HEK293 (cell line): ENCODE measurements at regions not wholly inside any gene's neighbourhood (a gene's known extent, or its start where the extent isn't known, plus 50 kb on each side); places are given as distances from the start of the nearest gene placed in this dataset.

Experiments used
- CTCF ChIA-PET: fragments of 350-600 bp; formaldehyde crosslinking; extraction: SDS; loops from one replicate; lab custom pipeline; 2021; ENCODE audit warnings: antibody characterized with exemption; lab: Yijun Ruan, JAX
- POLR2A ChIA-PET: fragments of 300-600 bp; formaldehyde crosslinking; extraction: SDS; loops from one replicate; lab custom pipeline; 2020; ENCODE audit warnings: antibody characterized with exemption, inconsistent platforms; lab: Yijun Ruan, JAX
- H3K27ac ChIP-seq: fragments of 200-500 bp; sonication (Bioruptor generic); 2 replicates; pipeline ENCODE4 v1.5.1; 2014; ENCODE audit warnings: low read depth, low read length, control low read depth, inconsistent platforms; ENCODE audit errors: extremely low read depth
- H3K36me3 ChIP-seq, 2 experiments: fragments of 200-500 bp in 1 of 2; sonication (Bioruptor generic) in 1 of 2; 1 replicate in 1 of 2; 2 replicates in 1 of 2; pipeline ENCODE4 v1.5.1; 2014 to 2017; ENCODE audit warnings: inconsistent platforms in 2 of 2, low read length in 2 of 2; ENCODE audit not compliant: control insufficient read depth in 2 of 2, insufficient read depth in 1 of 2
- H3K4me1 ChIP-seq: fragments of 200-500 bp; sonication (Bioruptor generic); 2 replicates; pipeline ENCODE4 v1.5.1; 2014; ENCODE audit warnings: mild to moderate bottlenecking, low read length, inconsistent platforms; ENCODE audit not compliant: control insufficient read depth, insufficient read depth
- H3K4me3 ChIP-seq: 2 replicates; pipeline ENCODE4 v1.5.1; 2011; ENCODE audit warnings: low read depth, mild to moderate bottlenecking, control low read depth, low read length, moderate library complexity
- H3K9me3 ChIP-seq: fragments of 200-500 bp; sonication (Bioruptor generic); 2 replicates; pipeline ENCODE4 v1.5.1; 2014; ENCODE audit warnings: low read depth, low read length, inconsistent platforms; ENCODE audit not compliant: control insufficient read depth, insufficient read depth
- AEBP2 ChIP-seq: fragments of 450-650 bp; formaldehyde crosslinking; IDR thresholded peaks from 2 replicates; pipeline ENCODE4 v1.5.1; 2016; ENCODE audit warnings: missing biosample characterization, missing genetic modification characterization, borderline replicate concordance
- FEZF1 ChIP-seq: fragments of 450-650 bp; formaldehyde crosslinking; IDR thresholded peaks from 2 replicates; pipeline ENCODE4 v1.5.1; 2016; ENCODE audit warnings: missing biosample characterization, missing genetic modification characterization
- HOXA7 ChIP-seq: sonication (generic); formaldehyde crosslinking; IDR thresholded peaks from 2 replicates; pipeline ENCODE4 v1.8.1; 2022; ENCODE audit warnings: missing genetic modification reagents, borderline replicate concordance
- INSM2 ChIP-seq: fragments of 450-650 bp; formaldehyde crosslinking; IDR thresholded peaks from 2 replicates; pipeline ENCODE4 v1.5.1; 2016; ENCODE audit warnings: missing biosample characterization, missing genetic modification characterization
- RBAK ChIP-seq: fragments of 450-650 bp; formaldehyde crosslinking; IDR thresholded peaks from 2 replicates; pipeline ENCODE4 v1.5.1; 2016; ENCODE audit warnings: missing biosample characterization, missing genetic modification characterization
- SP7 ChIP-seq: fragments of 450-650 bp; formaldehyde crosslinking; IDR thresholded peaks from 2 replicates; pipeline ENCODE4 v1.5.1; 2016; ENCODE audit warnings: missing biosample characterization, missing genetic modification characterization
- TRIM28 ChIP-seq: IDR thresholded peaks from 2 replicates; pipeline ENCODE4 v1.6.1; 2011; ENCODE audit warnings: low read length, control low read depth, borderline replicate concordance
- WT1 ChIP-seq: fragments of 450-650 bp; formaldehyde crosslinking; IDR thresholded peaks from 2 replicates; pipeline ENCODE4 v1.5.1; 2016; ENCODE audit warnings: missing biosample characterization, missing genetic modification characterization
- ZBTB10 ChIP-seq: fragments of 450-650 bp; formaldehyde crosslinking; IDR thresholded peaks from 2 replicates; pipeline ENCODE4 v1.5.1; 2016; ENCODE audit warnings: missing biosample characterization, missing genetic modification characterization
- ZBTB8A ChIP-seq: fragments of 450-650 bp; formaldehyde crosslinking; IDR thresholded peaks from 2 replicates; pipeline ENCODE4 v1.5.1; 2016; ENCODE audit warnings: missing biosample characterization, missing genetic modification characterization
- ZNF24 ChIP-seq: fragments of 450-650 bp; formaldehyde crosslinking; IDR thresholded peaks from 2 replicates; pipeline ENCODE4 v1.5.1; 2016; ENCODE audit warnings: missing biosample characterization, missing genetic modification characterization
- ZNF354C ChIP-seq: fragments of 450-650 bp; formaldehyde crosslinking; IDR thresholded peaks from 2 replicates; pipeline ENCODE4 v1.5.1; 2016; ENCODE audit warnings: missing biosample characterization, missing genetic modification characterization, low read depth, borderline replicate concordance
- ZNF404 ChIP-seq: fragments of 450-650 bp; formaldehyde crosslinking; IDR thresholded peaks from 2 replicates; pipeline ENCODE4 v1.5.1; 2017; ENCODE audit warnings: missing biosample characterization, missing genetic modification characterization
- ZNF473 ChIP-seq: fragments of 450-650 bp; formaldehyde crosslinking; IDR thresholded peaks from 2 replicates; pipeline ENCODE4 v1.5.1; 2017; ENCODE audit warnings: missing biosample characterization, missing genetic modification characterization
- ZNF529 ChIP-seq: fragments of 450-650 bp; formaldehyde crosslinking; IDR thresholded peaks from 2 replicates; pipeline ENCODE4 v1.5.1; 2017; ENCODE audit warnings: missing genetic modification characterization, missing biosample characterization; ENCODE audit not compliant: insufficient replicate concordance
- ZNF555 ChIP-seq: fragments of 450-650 bp; formaldehyde crosslinking; conservative IDR thresholded peaks from 2 replicates; pipeline ENCODE4 v1.5.1; 2017; ENCODE audit warnings: missing biosample characterization, mild to moderate bottlenecking, missing genetic modification characterization, inconsistent platforms
- ZNF560 ChIP-seq: fragments of 450-650 bp; formaldehyde crosslinking; IDR thresholded peaks from 2 replicates; pipeline ENCODE4 v1.5.1; 2017; ENCODE audit warnings: missing biosample characterization, missing genetic modification characterization, borderline replicate concordance
- ZNF600 ChIP-seq: fragments of 450-650 bp; formaldehyde crosslinking; IDR thresholded peaks from 2 replicates; pipeline ENCODE4 v1.5.1; 2016; ENCODE audit warnings: missing biosample characterization, missing genetic modification characterization
- ZNF624 ChIP-seq: fragments of 450-650 bp; formaldehyde crosslinking; IDR thresholded peaks from 2 replicates; pipeline ENCODE4 v1.5.1; 2017; ENCODE audit warnings: missing biosample characterization, missing genetic modification characterization
- ZNF658 ChIP-seq: fragments of 450-650 bp; formaldehyde crosslinking; IDR thresholded peaks from 2 replicates; pipeline ENCODE4; 2016; ENCODE audit warnings: missing biosample characterization, missing genetic modification characterization
- ZNF707 ChIP-seq: fragments of 450-650 bp; formaldehyde crosslinking; IDR thresholded peaks from 2 replicates; pipeline ENCODE4 v1.5.1; 2016; ENCODE audit warnings: missing biosample characterization, missing genetic modification characterization
- ZNF76 ChIP-seq: fragments of 450-650 bp; formaldehyde crosslinking; IDR thresholded peaks from 2 replicates; pipeline ENCODE4; 2016; ENCODE audit warnings: low read depth, missing biosample characterization, missing genetic modification characterization, borderline replicate concordance
- ZSCAN4 ChIP-seq: fragments of 450-650 bp; formaldehyde crosslinking; IDR thresholded peaks from 2 replicates; pipeline ENCODE4 v1.5.1; 2017; ENCODE audit warnings: missing biosample characterization, missing genetic modification characterization
- TF ChIP-seq, protein P1 (sequence below): sonication (generic); formaldehyde crosslinking; IDR thresholded peaks from 2 replicates; pipeline ENCODE4 v1.8.1; 2022; ENCODE audit warnings: mild to moderate bottlenecking, moderate library complexity, missing genetic modification reagents
- TF ChIP-seq, protein P2 (sequence below): fragments of 450-650 bp; formaldehyde crosslinking; IDR thresholded peaks from 2 replicates; pipeline ENCODE4 v1.5.1; 2016; ENCODE audit warnings: missing biosample characterization, missing genetic modification characterization
- TF ChIP-seq, protein P3 (sequence below): IDR thresholded peaks from 2 replicates; pipeline ENCODE4 v1.6.1; 2011; ENCODE audit warnings: mild to moderate bottlenecking, low read depth, low read length, borderline replicate concordance

DNA sequence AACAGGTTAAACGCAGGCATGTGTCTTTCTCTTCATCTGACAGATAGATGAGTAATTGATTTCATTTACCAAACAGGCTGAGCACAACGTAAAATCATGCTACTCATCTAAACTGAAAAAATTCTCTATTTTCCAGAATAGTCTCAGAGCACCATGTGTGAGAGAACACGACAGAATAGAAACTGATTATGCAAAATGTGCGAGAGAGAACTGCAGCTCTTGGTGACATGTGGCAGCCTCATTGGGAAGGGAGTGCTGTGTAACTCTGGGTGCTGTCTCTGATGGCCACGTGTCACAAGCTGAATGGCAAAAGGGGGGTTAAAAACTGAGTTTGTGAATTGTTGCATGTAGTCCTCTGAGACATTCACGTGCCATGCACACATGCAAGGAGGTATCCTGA is 143.7 kb upstream of the ATXN1 start:
- H3K4me3 ChIP-seq, result no peak overlapping the region
- peaks cover 15% of the 10 kb centered on the region for H3K4me1 ChIP-seq
- POLR2A ChIA-PET, result no interaction called here
- no peak for TF ChIP-seq ZBTB8A (tag by site-specific recombination)
- no peak for TF ChIP-seq FEZF1 (tag by site-specific recombination)
- TF ChIP-seq SP7 (tag by site-specific recombination), result no peak
- TF ChIP-seq ZNF624 (tag by site-specific recombination), result no peak
- TF ChIP-seq ZNF354C (tag by site-specific recombination), result no peak
- no peak for TF ChIP-seq HOXA7
- no peak for TF ChIP-seq ZNF560 (tag by site-specific recombination)
- no peak for TF ChIP-seq ZNF76
- TF ChIP-seq, protein P1, sequence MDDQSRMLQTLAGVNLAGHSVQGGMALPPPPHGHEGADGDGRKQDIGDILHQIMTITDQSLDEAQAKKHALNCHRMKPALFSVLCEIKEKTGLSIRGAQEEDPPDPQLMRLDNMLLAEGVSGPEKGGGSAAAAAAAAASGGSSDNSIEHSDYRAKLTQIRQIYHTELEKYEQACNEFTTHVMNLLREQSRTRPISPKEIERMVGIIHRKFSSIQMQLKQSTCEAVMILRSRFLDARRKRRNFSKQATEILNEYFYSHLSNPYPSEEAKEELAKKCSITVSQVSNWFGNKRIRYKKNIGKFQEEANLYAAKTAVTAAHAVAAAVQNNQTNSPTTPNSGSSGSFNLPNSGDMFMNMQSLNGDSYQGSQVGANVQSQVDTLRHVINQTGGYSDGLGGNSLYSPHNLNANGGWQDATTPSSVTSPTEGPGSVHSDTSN (CRISPR knock-in tag), result no peak
- TF ChIP-seq ZNF473 (tag by site-specific recombination), result no peak
- TF ChIP-seq ZNF600 (tag by site-specific recombination), result no peak
- TF ChIP-seq RBAK (tag by site-specific recombination), result no peak
- no peak for TF ChIP-seq ZNF404 (tag by site-specific recombination)
- TF ChIP-seq ZNF555 (tag by site-specific recombination), result no peak
- TF ChIP-seq ZSCAN4 (tag by site-specific recombination), result no peak
- TF ChIP-seq ZNF658, result no peak
- TF ChIP-seq ZNF24 (tag by site-specific recombination), result no peak
- no peak for TF ChIP-seq AEBP2
- TF ChIP-seq INSM2 (tag by site-specific recombination), result no peak
- TF ChIP-seq, protein P2, sequence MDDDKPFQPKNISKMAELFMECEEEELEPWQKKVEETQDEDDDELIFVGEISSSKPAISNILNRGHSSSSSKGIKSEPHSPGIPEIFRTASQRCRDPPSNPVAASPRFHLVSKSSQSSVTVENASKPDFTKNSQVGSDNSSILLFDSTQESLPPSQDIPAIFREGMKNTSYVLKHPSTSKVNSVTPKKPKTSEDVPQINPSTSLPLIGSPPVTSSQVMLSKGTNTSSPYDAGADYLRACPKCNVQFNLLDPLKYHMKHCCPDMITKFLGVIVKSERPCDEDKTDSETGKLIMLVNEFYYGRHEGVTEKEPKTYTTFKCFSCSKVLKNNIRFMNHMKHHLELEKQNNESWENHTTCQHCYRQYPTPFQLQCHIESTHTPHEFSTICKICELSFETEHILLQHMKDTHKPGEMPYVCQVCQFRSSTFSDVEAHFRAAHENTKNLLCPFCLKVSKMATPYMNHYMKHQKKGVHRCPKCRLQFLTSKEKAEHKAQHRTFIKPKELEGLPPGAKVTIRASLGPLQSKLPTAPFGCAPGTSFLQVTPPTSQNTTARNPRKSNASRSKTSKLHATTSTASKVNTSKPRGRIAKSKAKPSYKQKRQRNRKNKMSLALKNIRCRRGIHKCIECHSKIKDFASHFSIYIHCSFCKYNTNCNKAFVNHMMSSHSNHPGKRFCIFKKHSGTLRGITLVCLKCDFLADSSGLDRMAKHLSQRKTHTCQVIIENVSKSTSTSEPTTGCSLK, result no peak
- no peaks in the 10 kb centered on the region for H3K36me3 ChIP-seq
- CTCF ChIA-PET, result interaction anchor here (1.3 kb wide), 1 partner anchor 60 kb away, joined by 7 read pairs; no protein-coding TSS in a partner anchor
- no peaks in the 10 kb centered on the region for H3K9me3 ChIP-seq
- no peak overlapping the region for H3K27ac ChIP-seq

DNA sequence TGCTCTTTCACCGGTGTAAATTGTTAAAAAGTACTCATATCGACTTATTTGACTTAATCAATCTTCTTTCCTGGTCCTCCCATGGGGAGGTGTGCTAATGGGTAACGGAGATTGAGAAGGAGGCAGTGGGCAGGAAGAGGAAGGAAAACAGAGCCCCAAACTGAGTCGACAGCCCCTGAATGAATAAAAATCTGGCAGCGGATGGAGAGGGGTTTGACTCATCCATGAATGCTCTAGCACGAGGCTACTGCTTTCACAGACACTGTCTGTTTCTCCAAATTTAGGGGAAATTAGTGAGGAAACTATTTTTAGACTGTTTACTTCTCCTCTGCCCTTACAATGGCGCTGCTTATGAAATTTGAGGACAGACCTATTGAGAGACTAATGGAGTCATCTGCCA is 142.2 kb upstream of the ATXN1 start:
- Histone ChIP-seq H3K36me3 (no peaks in the 10 kb centered on the region), H3K4me3 (no peak overlapping the region), H3K9me3 (no peaks in the 10 kb centered on the region), H3K27ac (no peak overlapping the region), H3K4me1 (peaks cover 15% of the 10 kb centered on the region)
- ChIA-PET POLR2A (no interaction called here), CTCF (no interaction called here)
- TF ChIP-seq ZNF529 (tag by site-specific recombination), result no peak
- TF ChIP-seq ZBTB10 (tag by site-specific recombination), result no peak
- no peak for TF ChIP-seq TRIM28
- no peak for TF ChIP-seq ZNF707 (tag by site-specific recombination)
- TF ChIP-seq WT1 (tag by site-specific recombination), result no peak
- TF ChIP-seq, protein P3, sequence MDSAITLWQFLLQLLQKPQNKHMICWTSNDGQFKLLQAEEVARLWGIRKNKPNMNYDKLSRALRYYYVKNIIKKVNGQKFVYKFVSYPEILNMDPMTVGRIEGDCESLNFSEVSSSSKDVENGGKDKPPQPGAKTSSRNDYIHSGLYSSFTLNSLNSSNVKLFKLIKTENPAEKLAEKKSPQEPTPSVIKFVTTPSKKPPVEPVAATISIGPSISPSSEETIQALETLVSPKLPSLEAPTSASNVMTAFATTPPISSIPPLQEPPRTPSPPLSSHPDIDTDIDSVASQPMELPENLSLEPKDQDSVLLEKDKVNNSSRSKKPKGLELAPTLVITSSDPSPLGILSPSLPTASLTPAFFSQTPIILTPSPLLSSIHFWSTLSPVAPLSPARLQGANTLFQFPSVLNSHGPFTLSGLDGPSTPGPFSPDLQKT, result no peak
